ENCODE measurements at regions not wholly inside any gene's neighbourhood (a gene's known extent, or its start where the extent isn't known, plus 50 kb on each side); places are given as distances from the start of the nearest gene placed in this dataset.

DNA sequence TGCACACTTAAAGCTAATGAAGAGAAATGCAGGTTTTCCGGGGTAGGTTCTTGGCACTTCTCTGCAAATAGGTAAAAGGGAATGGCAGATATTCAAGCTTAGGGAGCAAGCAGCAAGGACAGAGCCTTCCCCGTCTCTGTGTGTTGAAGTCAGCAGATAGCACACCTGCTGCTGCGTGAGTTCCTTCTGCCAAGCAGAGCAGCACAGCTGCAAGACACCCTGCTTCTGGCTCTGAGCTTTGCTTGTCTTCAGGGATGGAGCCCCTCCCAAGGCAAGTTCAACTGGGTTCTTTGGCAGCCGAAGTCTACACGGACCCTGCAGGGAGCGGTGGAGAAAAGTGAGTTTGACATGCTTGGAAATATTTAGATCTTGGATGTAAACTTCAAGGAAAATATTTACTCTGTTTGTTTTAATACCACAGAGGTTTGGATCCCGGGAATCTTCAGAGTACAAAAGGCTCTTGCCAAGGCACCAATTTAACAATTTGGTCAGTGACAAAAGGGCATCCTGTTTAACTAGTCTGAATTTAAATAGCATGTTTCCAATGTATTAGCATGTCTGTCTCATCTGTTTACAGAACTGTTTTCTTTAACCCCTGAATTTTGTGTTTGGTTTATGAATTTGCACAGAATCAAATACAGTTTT lies 113.4 kb upstream of the KCNJ16 start:
- TF ChIP-seq, protein P1, sequence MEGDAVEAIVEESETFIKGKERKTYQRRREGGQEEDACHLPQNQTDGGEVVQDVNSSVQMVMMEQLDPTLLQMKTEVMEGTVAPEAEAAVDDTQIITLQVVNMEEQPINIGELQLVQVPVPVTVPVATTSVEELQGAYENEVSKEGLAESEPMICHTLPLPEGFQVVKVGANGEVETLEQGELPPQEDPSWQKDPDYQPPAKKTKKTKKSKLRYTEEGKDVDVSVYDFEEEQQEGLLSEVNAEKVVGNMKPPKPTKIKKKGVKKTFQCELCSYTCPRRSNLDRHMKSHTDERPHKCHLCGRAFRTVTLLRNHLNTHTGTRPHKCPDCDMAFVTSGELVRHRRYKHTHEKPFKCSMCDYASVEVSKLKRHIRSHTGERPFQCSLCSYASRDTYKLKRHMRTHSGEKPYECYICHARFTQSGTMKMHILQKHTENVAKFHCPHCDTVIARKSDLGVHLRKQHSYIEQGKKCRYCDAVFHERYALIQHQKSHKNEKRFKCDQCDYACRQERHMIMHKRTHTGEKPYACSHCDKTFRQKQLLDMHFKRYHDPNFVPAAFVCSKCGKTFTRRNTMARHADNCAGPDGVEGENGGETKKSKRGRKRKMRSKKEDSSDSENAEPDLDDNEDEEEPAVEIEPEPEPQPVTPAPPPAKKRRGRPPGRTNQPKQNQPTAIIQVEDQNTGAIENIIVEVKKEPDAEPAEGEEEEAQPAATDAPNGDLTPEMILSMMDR (IDR thresholded peaks at IDR 0.05) = no peak
- TF ChIP-seq POLR2A (IDR thresholded peaks at IDR 0.05) = no peak

All from testis (tissue), 2 donors.